Caco-2 (cell line): ENCODE measurements at regions not wholly inside any gene's neighbourhood (a gene's known extent, or its start where the extent isn't known, plus 50 kb on each side); places are given as distances from the start of the nearest gene placed in this dataset.

Experiments used
- BruUV-seq: library from RNA; stranded (reverse); fragments of 400-500 nt; replicated peaks from 2 replicates; lab custom pipeline; 2021; lab: Mats Ljungman, UMichigan
- CTCF ChIA-PET: fragments of 300-600 bp; sonication (Branson Sonifier 250); formaldehyde crosslinking; loops from one replicate; lab custom pipeline; 2022; ENCODE audit warnings: antibody characterized with exemption; lab: Charles Lee
- POLR2A ChIA-PET: fragments of 300-600 bp; sonication (Branson Sonifier 250); formaldehyde crosslinking; loops from one replicate; lab custom pipeline; 2022; ENCODE audit warnings: antibody characterized with exemption; lab: Charles Lee
- DNase-seq, 2 experiments: peaks; one replicate each; pipeline versions ENCODE4 v3.0.0 to v3.0.0-alpha.2; 2020 to 2022
- H3K27me3 ChIP-seq: replicated peaks from 2 replicates; pipeline ENCODE4 v1.6.0; 2011; ENCODE audit warnings: low read length; ENCODE audit not compliant: control insufficient read depth, insufficient read depth
- H3K36me3 ChIP-seq: 2 replicates; pipeline ENCODE4 v1.5.1; 2011; ENCODE audit warnings: low read length; ENCODE audit not compliant: control insufficient read depth, insufficient read depth
- H3K4me1 ChIP-seq: fragments of 250-450 bp; sonication (Bioruptor Pico); 2 replicates; pipeline ENCODE4 v1.5.1; 2020; ENCODE audit warnings: mild to moderate bottlenecking
- H3K4me3 ChIP-seq: 2 replicates; pipeline ENCODE4 v1.5.1; 2011; ENCODE audit warnings: low read depth, mild to moderate bottlenecking, control low read depth, low read length
- H3K9me3 ChIP-seq: fragments of 250-450 bp; sonication (Bioruptor Pico); 2 replicates; pipeline ENCODE4 v1.5.1; 2020; ENCODE audit warnings: mild to moderate bottlenecking, moderate library complexity
- H3K27ac Mint-ChIP-seq: one replicate; pipeline ENCODE4 v1.8.0; 2022; ENCODE audit warnings: mixed read lengths; ENCODE audit not compliant: unreplicated experiment
- H3K27me3 Mint-ChIP-seq: one replicate; pipeline ENCODE4 v1.8.0; 2022; ENCODE audit warnings: mixed read lengths; ENCODE audit not compliant: insufficient read depth, unreplicated experiment
- H3K36me3 Mint-ChIP-seq: one replicate; pipeline ENCODE4 v1.8.0; 2022; ENCODE audit warnings: mild to moderate bottlenecking, mixed read lengths; ENCODE audit not compliant: insufficient read depth, unreplicated experiment
- H3K4me1 Mint-ChIP-seq: one replicate; pipeline ENCODE4 v1.8.0; 2022; ENCODE audit warnings: low read depth, mixed read lengths; ENCODE audit not compliant: unreplicated experiment
- H3K4me3 Mint-ChIP-seq: one replicate; pipeline ENCODE4 v1.8.0; 2022; ENCODE audit warnings: mild to moderate bottlenecking, moderate library complexity, mixed read lengths; ENCODE audit not compliant: unreplicated experiment
- H3K9me3 Mint-ChIP-seq: one replicate; pipeline ENCODE4 v1.8.0; 2022; ENCODE audit warnings: mixed read lengths; ENCODE audit not compliant: unreplicated experiment
- intact Hi-C: fragments of 100-400 bp; cut with micrococcal nuclease; formaldehyde crosslinking; loops from one replicate; pipeline ENCODE4 v1.10.0; 2022; ENCODE audit not compliant: unreplicated experiment
- TF ChIP-seq, protein P1 (sequence below), 2 experiments: fragments of 200-600 bp in 1 of 2; IDR thresholded peaks; 1 replicate in 1 of 2; 2 replicates in 1 of 2; pipeline versions ENCODE4 v1.5.1 to v1.8.0; 2011 to 2022; ENCODE audit warnings: antibody characterized with exemption in 1 of 2, control low read depth in 1 of 2, inconsistent platforms in 1 of 2, low read depth in 1 of 2, low read length in 1 of 2, mild to moderate bottlenecking in 1 of 2, moderate library complexity in 1 of 2; ENCODE audit not compliant: insufficient read depth in 1 of 2, severe bottlenecking in 1 of 2, unreplicated experiment in 1 of 2

DNA sequence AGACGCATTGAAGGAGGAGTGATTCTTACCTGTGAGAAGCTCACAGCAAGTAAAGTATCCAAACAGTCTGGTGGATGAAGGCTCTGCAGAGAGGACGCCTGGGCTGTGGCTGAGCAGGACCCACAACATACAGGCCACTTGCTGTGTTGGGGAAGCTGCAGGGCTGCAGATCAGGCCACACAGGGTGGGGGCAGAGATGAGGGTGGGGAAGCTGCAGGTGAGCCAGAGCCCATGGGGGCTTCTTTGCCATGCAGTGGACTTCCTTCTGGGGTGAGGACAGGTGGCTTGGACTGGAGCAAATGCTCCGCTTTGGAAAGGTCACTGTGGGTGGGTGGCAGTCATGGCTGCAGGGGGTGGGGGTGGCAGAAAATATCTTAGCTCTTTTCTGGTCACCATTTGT is 214.8 kb downstream of the GLRX3 start:
- Histone ChIP-seq H3K4me1 (no peaks in the 10 kb centered on the region), H3K27me3 (no peaks in the 10 kb centered on the region), H3K4me3 (no peak overlapping the region), H3K36me3 (no peaks in the 10 kb centered on the region), H3K9me3 (no peaks in the 10 kb centered on the region)
- Mint-ChIP-seq H3K36me3 (no peaks in the 10 kb centered on the region), H3K27me3 (no peaks in the 10 kb centered on the region), H3K4me3 (no peak overlapping the region), H3K4me1 (no peaks in the 10 kb centered on the region), H3K27ac (no peak overlapping the region), H3K9me3 (no peaks in the 10 kb centered on the region)
- BruUV-seq = no TSS peak
- ChIA-PET CTCF (no interaction called here), POLR2A (no interaction called here)
- DNase-seq = no peak
- intact Hi-C loops = no loop called here
- TF ChIP-seq, protein P1, sequence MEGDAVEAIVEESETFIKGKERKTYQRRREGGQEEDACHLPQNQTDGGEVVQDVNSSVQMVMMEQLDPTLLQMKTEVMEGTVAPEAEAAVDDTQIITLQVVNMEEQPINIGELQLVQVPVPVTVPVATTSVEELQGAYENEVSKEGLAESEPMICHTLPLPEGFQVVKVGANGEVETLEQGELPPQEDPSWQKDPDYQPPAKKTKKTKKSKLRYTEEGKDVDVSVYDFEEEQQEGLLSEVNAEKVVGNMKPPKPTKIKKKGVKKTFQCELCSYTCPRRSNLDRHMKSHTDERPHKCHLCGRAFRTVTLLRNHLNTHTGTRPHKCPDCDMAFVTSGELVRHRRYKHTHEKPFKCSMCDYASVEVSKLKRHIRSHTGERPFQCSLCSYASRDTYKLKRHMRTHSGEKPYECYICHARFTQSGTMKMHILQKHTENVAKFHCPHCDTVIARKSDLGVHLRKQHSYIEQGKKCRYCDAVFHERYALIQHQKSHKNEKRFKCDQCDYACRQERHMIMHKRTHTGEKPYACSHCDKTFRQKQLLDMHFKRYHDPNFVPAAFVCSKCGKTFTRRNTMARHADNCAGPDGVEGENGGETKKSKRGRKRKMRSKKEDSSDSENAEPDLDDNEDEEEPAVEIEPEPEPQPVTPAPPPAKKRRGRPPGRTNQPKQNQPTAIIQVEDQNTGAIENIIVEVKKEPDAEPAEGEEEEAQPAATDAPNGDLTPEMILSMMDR (IDR thresholded peaks at IDR 0.05; ENCODE audit: insufficient read depth in 1 of 2, low read depth in 1 of 2, low read length in 1 of 2, severe bottlenecking in 1 of 2, unreplicated experiment in 1 of 2) = no peak

DNA sequence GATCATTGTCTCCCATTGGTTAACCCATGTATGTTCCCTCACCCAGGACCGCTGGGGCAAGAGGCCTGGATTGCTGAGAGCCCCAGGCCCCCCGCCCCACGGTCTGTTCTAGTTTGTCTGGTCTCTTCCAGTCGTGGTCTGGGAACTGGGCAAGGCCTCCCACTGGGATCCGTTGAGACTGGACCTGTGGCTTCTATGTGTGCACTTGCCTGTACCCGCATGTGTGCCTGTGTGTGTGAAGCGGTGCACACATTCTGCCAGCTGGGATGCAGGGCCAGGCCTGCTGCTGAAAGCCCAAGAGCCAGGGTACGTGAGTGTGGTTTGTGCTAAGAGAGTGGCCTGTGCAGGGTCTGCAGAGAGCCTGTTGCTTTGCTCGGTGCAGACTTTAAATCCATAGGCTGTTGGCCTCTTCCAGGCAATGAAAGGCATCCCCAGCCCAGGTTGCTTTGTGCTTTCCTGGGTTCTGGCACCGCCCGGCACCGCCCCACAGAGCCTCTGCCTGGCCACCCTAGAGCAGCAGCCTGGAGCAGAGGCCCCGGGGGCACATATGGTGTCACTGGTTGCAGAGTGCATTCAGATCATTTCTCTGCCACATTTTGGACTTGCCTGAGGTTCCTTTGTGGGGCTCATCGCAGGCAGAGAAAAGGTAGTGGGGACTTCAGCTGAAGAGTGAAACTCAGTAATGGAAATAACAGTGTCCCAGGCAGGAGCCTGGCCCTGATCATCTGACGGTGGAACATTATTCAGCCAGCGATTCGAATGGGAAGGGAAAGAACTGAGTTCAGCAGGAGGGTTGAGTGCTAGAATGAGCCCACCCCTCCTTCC is 215.5 kb downstream of the GLRX3 start:
- Mint-ChIP-seq H3K4me3 (no peak overlapping the region), H3K27ac (no peak overlapping the region), H3K36me3 (no peaks in the 10 kb centered on the region), H3K27me3 (no peaks in the 10 kb centered on the region), H3K4me1 (no peaks in the 10 kb centered on the region), H3K9me3 (no peaks in the 10 kb centered on the region)
- no peak for DNase-seq
- ChIA-PET CTCF (no interaction called here), POLR2A (no interaction called here)
- Histone ChIP-seq H3K9me3 (no peaks in the 10 kb centered on the region), H3K4me1 (no peaks in the 10 kb centered on the region), H3K36me3 (no peaks in the 10 kb centered on the region), H3K27me3 (no peaks in the 10 kb centered on the region), H3K4me3 (no peak overlapping the region)
- no TSS peak for BruUV-seq
- intact Hi-C loops = no loop called here
- TF ChIP-seq, protein P1 (IDR thresholded peaks at IDR 0.05; ENCODE audit: insufficient read depth in 1 of 2, low read depth in 1 of 2, low read length in 1 of 2, severe bottlenecking in 1 of 2, unreplicated experiment in 1 of 2) = no peak

DNA sequence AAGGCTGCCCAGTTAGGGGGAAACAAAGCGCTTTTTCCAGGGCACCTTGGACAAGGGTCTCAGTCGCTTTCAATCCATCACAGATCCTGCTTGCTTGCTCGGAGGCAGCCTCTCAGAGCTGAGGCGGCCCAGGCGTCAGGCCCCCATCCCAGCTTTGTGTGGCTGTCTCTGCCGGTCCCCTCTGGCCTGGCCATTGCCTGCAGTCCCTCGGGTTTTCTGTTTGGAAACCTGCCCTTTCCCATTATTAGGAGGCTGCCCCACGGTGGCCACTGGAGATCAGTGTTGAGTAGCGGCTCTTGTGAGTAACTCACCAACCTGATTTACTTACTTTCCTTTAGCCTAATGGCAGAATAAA is 216.1 kb downstream of the GLRX3 start:
- no peaks in the 10 kb centered on the region for H3K27me3 ChIP-seq
- no peaks in the 10 kb centered on the region for H3K27me3 Mint-ChIP-seq
- no peaks in the 10 kb centered on the region for H3K4me1 ChIP-seq
- H3K4me3 ChIP-seq = no peak overlapping the region
- no peaks in the 10 kb centered on the region for H3K9me3 Mint-ChIP-seq
- no TSS peak for BruUV-seq
- DNase-seq = no peak
- intact Hi-C loops = no loop called here
- H3K36me3 ChIP-seq = no peaks in the 10 kb centered on the region
- H3K27ac Mint-ChIP-seq = no peak overlapping the region
- POLR2A ChIA-PET = no interaction called here
- no peak overlapping the region for H3K4me3 Mint-ChIP-seq
- no peaks in the 10 kb centered on the region for H3K4me1 Mint-ChIP-seq
- TF ChIP-seq, protein P1 (IDR thresholded peaks at IDR 0.05; ENCODE audit: insufficient read depth in 1 of 2, low read depth in 1 of 2, low read length in 1 of 2, severe bottlenecking in 1 of 2, unreplicated experiment in 1 of 2) = no peak
- H3K9me3 ChIP-seq = no peaks in the 10 kb centered on the region
- CTCF ChIA-PET = no interaction called here
- no peaks in the 10 kb centered on the region for H3K36me3 Mint-ChIP-seq
